Superior temporal gyrus (tissue), 1 donor: ENCODE measurements at regions not wholly inside any gene's neighbourhood (a gene's known extent, or its start where the extent isn't known, plus 50 kb on each side); places are given as distances from the start of the nearest gene placed in this dataset.
"Not testable (repeated sequence)": the region's sequence is repeated elsewhere in the genome, so short reads cannot be mapped to it uniquely, and the experiment has no call there.

Experiments
- DNase-seq: peaks from one replicate; pipeline ENCODE4 v3.0.0-alpha.2; 2016; ENCODE audit errors: extremely low spot score

GRCh38 chr7:56466607-56467525, 350.6 kb upstream of the NUPR2 start:
- not testable (repeated sequence) for DNase-seq

DNA sequence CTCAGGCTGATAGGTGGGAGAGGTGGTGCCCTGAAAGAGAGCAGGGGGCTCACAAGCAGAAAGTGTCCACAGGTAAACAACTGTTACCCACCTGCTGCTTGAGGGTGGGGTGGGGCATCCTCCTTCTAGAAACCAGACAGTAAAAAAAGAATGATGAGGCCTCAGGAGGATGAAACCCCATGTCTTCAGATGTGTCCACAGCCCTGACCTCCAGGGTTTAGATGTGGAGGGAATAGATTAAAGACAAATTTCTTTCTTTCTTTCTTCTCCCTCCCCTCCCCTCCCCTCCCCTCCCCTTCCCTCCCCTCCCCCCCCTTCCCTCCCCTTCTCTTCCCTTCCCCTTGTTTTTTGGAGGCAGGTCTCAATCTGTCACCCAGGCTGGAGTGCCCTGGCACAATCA, 333.5 kb upstream of the NUPR2 start:
- DNase-seq = no peak

DNA sequence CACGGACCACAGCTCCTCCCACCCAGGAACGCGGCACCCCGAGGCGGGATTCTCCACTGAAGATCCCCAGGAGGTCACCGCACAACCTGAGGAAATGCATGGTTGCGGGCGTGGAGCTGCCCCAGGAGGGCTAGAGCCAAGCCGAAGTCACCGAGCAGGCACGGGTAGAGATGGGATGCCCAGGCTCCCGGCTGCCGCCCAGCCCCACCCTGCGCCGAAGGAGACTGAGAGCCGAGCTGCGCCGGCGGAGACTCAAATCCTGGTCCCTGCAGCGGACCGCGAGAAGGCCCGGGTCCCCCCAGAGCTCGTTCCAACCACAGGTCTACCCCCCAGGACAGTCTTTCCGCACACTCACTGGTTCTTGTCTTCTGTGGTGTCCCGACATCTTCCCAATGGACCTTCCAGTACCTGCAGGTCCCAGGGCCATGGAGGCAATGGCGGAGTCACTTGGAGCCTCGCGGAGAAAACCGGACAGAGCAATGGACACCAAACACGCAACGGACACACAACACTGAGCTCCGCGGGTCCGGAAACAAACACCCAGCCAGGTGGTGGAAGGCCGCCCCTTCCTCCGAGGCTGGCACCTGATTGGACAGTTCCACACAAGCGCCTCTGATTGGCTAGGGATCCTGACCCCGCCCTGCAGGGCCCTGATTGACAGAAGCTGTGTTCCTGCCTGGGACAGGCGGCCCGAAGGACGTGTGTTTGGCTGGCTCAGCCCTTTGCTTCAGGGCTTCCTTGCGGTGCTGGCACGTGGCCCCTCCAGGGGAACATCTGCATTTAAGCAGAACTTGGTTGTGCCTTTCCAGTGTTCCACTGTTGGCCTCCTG, 331.9 kb upstream of the NUPR2 start:
- DNase-seq = no peak

DNA sequence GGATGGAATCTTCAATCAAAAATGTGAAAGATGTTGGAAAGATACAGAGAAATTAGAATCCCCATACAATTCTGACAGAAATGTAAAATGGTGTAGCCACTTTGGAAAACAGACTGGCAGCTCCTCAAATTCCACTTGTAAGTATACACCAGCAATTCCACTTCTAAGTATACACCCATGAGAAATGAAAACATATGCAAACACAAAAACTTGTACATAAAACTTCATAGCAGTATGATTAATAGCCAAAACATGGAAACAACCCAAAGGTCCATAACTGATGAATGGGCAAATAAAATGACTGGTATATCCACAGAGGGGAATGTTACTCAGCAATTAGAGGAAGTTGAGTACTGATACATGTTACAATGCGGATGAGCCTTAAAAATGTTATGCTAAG, 304.3 kb upstream of the NUPR2 start:
- not testable (repeated sequence) for DNase-seq

DNA sequence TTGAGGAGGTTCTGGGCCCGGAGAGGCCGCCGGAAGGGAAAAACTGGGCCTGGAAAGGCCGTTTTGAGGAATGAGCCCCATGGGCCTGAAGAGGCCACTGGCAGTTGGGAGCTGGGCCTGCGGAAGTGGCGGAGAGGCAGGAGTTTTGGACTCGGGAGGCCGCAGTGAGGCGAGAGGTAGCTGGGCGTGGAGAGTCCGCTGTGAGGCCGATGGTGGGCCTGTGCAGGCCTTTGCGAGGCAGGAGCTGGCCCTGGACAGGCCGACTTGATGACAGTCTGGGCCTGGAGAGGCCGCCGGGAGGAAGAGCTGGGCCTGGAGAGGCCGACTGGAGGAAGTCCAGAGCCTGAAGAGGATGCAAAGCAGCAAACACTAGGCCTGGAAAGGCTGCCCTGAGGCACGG, 259.0 kb upstream of the NUPR2 start:
- no peak for DNase-seq

GRCh38 chr7:56374666-56375065, 258.4 kb upstream of the NUPR2 start:
- not testable (repeated sequence) for DNase-seq

- not testable (repeated sequence) for DNase-seq
These were observed 257.1 kb upstream of the NUPR2 start for GRCh38 chr7:56373314-56373713.

GRCh38 chr7:56371792-56372191, 255.6 kb upstream of the NUPR2 start:
- DNase-seq = not testable (repeated sequence)

DNA sequence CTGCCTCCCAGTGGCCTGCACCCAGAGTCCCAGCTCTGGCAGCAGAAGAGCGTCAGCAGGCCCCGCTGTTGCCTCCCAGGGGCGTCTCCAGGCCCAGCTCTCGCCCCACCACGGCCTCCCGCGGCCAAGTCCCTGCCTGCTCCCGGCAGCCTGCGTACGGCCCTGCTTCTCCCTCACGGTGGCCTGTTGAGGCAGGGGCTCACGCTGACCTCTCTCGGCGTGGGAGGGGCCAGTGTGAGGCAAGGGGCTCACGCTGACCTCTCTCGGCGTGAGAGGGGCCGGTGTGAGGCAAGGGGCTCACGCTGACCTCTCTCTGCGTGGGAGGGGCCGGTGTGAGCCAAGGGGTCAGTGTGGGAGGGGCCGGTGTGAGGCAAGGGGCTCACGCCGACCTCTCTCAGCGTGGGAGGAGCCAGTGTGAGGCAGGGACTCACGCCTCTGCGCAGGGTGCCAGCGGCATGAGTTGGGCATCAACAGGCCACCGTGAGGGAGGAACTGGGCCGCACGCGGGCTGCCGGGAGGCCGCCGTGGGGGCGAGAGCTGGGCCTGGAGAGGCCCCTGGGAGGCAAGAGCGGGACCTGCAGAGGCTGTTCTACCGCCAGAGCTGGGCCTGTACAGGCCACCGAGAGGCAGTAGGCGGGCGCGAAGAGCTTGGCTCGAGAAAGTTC, 254.1 kb upstream of the NUPR2 start:
- DNase-seq = not testable (repeated sequence)

DNA sequence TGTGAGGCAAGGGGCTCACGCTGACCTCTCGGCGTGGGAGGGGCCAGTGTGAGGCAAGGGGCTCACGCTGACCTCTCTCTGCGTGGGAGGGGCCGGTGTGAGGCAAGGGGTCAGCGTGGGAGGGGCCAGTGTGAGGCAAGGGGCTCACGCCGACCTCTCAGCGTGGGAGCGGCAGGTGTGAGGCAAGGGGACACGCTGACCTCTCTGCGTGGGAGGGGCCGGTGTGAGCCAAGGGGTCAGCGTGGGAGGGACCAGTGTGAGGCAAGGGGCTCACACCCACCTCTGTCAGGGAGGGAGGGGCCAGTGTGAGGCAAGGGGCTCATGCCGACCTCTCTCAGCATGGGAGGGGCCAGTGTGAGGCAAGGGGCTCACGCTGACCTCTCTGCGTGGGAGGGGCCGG, 251.7 kb upstream of the NUPR2 start:
- DNase-seq = not testable (repeated sequence)

DNA sequence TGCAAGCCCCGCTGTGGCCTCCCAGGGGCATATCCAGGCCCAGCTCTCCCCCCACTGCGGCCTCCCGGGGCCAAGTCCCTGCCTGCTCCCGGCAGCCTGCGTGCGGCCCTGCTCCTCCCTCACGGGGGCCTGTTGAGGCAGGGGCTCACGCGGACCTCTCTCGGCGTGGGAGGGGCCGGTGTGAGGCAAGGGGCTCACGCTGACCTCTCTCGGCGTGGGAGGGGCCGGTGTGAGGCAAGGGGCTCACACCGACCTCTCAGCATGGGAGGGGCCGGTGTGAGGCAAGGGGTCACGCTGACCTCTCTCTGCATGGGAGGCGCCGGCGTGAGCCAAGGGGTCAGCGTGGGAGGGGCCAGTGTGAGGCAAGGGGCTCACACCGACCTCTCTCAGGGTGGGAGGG, 251.2 kb upstream of the NUPR2 start:
- not testable (repeated sequence) for DNase-seq

- not testable (repeated sequence) for DNase-seq
These were observed 250.5 kb upstream of the NUPR2 start for GRCh38 chr7:56366701-56367100.

DNA sequence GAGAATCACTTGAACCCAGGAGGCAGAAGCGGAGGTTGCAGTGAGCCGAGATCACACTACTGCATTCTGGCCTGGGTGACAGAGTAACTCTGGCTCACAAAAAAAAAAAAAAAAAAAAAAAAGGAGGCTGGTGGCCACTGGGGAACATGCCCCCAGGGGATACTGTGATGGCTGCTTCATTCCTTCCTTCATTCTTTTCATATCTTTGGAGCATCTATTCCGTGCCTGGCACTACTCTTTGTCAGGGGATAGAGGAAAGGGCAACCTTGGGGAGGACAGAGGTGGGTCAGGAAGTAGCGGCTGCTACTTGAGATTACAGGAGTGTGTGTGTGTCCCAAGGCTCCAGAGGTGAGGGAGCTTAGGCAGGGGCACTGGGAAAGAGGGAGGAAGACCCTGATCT, 236.4 kb upstream of the NUPR2 start:
- DNase-seq = not testable (repeated sequence)

DNA sequence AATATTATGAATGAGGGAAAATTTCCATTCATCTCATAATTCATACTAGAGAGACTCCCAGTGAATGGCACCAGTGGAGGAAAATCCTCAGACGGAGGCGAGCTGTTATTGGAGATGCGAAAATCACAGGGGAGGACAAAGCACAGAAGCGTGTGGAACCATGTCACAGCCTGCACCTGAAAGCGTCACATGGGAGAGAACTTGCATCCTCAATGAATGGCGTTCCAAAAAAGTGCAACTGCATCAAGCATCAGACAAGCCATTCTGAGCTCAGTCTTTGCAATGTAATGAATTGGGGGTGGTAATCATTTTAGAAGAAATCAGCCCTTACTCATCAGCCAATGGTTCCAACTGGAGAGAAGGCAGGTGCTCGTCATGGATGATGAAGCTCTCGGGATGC, 235.0 kb upstream of the NUPR2 start:
- DNase-seq = not testable (repeated sequence)

DNA sequence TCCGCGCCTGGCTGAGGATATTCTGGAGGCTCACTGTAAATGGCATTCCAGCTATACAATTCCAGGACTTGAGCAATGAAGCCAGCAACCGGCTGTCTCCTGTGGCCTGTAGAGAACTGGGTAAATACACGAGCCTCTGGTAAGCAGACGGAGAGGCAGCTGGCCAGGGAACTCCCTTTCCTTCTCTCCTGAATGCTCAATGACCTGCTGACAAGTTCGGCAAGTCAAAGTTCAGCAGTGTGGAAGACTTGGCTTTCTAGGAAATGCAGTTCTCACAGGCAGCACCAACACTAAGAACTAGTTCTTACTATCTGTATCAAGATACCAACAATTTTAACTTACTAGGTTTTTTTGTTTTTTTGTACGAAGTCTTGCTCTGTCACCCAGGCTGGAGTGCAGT, 232.1 kb upstream of the NUPR2 start:
- not testable (repeated sequence) for DNase-seq

DNA sequence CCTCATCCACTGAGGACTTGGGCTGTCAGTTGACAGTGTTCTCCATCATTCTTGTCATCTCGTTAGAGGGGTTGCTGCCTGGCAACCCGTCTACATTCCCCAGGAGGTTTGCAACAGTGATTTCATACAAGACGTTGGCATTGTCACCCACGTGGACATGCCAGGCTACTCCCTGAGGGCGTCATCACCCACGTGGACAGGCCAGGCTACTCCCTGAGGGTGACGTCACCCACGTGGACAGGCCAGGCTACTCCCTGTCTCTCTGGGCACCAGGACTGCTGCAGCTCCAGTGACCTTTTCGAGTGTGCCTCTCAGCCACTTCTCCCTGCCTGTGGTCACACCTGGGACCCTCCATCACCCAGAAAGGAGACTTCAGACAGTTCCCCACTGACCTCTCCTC, 212.1 kb upstream of the NUPR2 start:
- not testable (repeated sequence) for DNase-seq

DNA sequence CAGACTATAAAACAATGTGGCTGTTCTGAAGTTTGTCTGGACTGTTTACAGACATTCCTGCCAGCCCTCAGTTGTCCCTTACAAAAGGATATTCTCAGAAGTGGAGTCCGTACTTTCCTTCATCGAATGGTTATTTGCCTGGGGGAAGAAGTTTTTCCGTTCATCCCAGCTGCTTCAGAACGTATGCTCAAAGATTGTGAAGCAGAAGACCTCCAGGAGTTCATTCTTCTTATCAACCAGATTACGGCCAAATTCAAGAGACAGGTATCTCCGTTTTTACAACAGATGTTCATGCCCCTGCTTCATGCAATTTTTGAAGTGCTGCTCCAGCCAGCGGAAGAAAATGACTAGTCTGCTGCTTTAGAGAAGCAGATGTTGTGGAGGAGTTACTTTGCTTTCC, 174.3 kb upstream of the NUPR2 start:
- DNase-seq = no peak

DNA sequence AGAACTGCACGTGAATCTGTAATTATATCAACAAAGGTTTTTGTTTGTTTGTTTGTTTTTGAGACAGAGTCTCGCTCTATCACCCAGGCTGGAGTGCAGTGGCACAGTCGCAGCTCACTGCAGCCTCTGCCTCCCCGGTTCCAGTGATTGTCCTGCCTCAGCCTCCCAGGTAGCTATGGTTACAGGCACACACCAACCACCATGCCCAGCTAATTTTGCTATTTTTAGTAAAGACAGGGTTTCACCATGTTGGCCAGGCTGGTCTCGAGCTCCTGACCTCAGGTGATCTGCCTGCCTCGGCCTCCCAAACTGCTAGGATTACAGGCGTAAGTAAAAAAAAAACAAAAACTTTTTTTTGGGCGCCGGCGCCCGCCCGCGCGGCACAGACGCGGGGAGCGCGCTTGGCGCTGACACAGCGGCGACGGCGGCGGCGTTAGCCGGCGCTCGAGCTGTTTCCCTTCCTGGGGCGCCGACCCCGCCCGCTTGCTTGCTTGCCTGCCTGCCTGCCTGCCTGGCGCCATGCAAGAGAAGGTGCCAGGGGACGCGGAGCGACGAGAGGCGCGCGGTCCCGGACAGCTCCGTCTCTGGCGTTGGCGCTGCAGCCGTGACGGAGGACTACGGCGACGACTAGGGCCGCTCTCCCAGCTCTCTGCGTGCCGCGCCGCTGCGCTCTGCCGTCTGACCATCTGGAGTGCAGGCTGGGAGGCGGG, 171.4 kb upstream of the NUPR2 start:
- peak; percentile 17 for DNase-seq

GRCh38 chr7:56256108-56256507, 139.9 kb upstream of the NUPR2 start:
- DNase-seq = no peak

- no peak for DNase-seq
These were observed 133.9 kb upstream of the NUPR2 start for GRCh38 chr7:56250135-56250534.

- DNase-seq = no peak
These were observed 113.4 kb upstream of the NUPR2 start for GRCh38 chr7:56229631-56230030.
